22Rv1 (cell line): ENCODE measurements at regions not wholly inside any gene's neighbourhood (a gene's known extent, or its start where the extent isn't known, plus 50 kb on each side); places are given as distances from the start of the nearest gene placed in this dataset.

Experiments
- CTCF ChIP-seq: fragments of 450-650 bp; IDR thresholded peaks from 2 replicates; pipeline ENCODE4 v1.5.1; 2017; ENCODE audit warnings: mild to moderate bottlenecking
- ZFX ChIP-seq: fragments of 450-650 bp; IDR thresholded peaks from 2 replicates; pipeline ENCODE4 v1.6.1; 2017; ENCODE audit warnings: antibody characterized with exemption, borderline replicate concordance

- TF ChIP-seq CTCF = no peak
- TF ChIP-seq ZFX = no peak
Measured at GRCh38 chr7:136348142-136348541, 371.0 kb upstream of the MTPN start.
